ENCODE measurements at regions not wholly inside any gene's neighbourhood (a gene's known extent, or its start where the extent isn't known, plus 50 kb on each side); places are given as distances from the start of the nearest gene placed in this dataset.

GRCh38 chr6:22435151-22435550 lies 134.2 kb upstream of the HDGFL1 start:
- no peak for TF ChIP-seq CTCF (IDR thresholded peaks at IDR 0.05)
- no peak for TF ChIP-seq EP300 (IDR thresholded peaks at IDR 0.05)

Data from upper lobe of left lung (tissue), 4 donors.